NOMO-1 treated with DMSO at 0.1 percent for 48 hours (cell line): ENCODE measurements at regions not wholly inside any gene's neighbourhood (a gene's known extent, or its start where the extent isn't known, plus 50 kb on each side); places are given as distances from the start of the nearest gene placed in this dataset.

ENCODE experiments used
- DNase-seq: peaks from one replicate; lab custom pipeline; 2025; ENCODE audit not compliant: unreplicated experiment; lab: John Stamatoyannopoulos, UW

GRCh38 chr20:48468571-48468970 lies 359.2 kb downstream of the PREX1 start:
- no peak for DNase-seq

GRCh38 chr20:48467622-48468021 lies 360.2 kb downstream of the PREX1 start:
- DNase-seq = peak; percentile 4

- DNase-seq = no peak
Observed at GRCh38 chr20:48465271-48465670, 362.5 kb downstream of the PREX1 start.

GRCh38 chr20:48463916-48464315 lies 363.9 kb downstream of the PREX1 start:
- no peak for DNase-seq

GRCh38 chr20:48463096-48463720 lies 364.6 kb downstream of the PREX1 start:
- DNase-seq = no peak

- DNase-seq = no peak
Observed at GRCh38 chr20:48461735-48462119, 366.1 kb downstream of the PREX1 start.

GRCh38 chr20:48461091-48461734 lies 366.6 kb downstream of the PREX1 start:
- DNase-seq = no peak

GRCh38 chr20:48460681-48461080 lies 367.1 kb downstream of the PREX1 start:
- DNase-seq = no peak

- DNase-seq = no peak
Observed at GRCh38 chr20:48459722-48460395, 367.9 kb downstream of the PREX1 start.

- DNase-seq = no peak
Observed at GRCh38 chr20:48458601-48459385, 369.0 kb downstream of the PREX1 start.

GRCh38 chr20:48458003-48458377 lies 369.8 kb downstream of the PREX1 start:
- no peak for DNase-seq

GRCh38 chr20:48457193-48458002 lies 370.4 kb downstream of the PREX1 start:
- no peak for DNase-seq

GRCh38 chr20:48456366-48457192 lies 371.2 kb downstream of the PREX1 start:
- DNase-seq = no peak

- DNase-seq = no peak
Observed at GRCh38 chr20:48455651-48456365, 372.0 kb downstream of the PREX1 start.

- DNase-seq = no peak
Observed at GRCh38 chr20:48454671-48455490, 372.9 kb downstream of the PREX1 start.

- DNase-seq = no peak
Observed at GRCh38 chr20:48453477-48454093, 374.2 kb downstream of the PREX1 start.

GRCh38 chr20:48451401-48451800 lies 376.4 kb downstream of the PREX1 start:
- DNase-seq = no peak
